Peyer's patch (tissue), 4 donors: ENCODE measurements at regions not wholly inside any gene's neighbourhood (a gene's known extent, or its start where the extent isn't known, plus 50 kb on each side); places are given as distances from the start of the nearest gene placed in this dataset.

Experiments used
- POLR2A ChIP-seq, 2 donors: fragments of 450-650 bp; IDR thresholded peaks; one replicate each; pipeline ENCODE4 v1.5.1; 2017; ENCODE audit warnings: antibody characterized with exemption in 2 of 2, mild to moderate bottlenecking in 2 of 2, moderate library complexity in 2 of 2
- TF ChIP-seq, protein P1 (sequence below), 6 experiments: fragments of 450-650 bp in 4 of 6; fragments of 200-600 bp in 2 of 6; sonication (generic) in 1 of 6; IDR thresholded peaks; one replicate each; pipeline ENCODE4 v1.5.1; 2017 to 2019; ENCODE audit warnings: antibody characterized with exemption in 6 of 6, mild to moderate bottlenecking in 3 of 6, moderate library complexity in 1 of 6

DNA sequence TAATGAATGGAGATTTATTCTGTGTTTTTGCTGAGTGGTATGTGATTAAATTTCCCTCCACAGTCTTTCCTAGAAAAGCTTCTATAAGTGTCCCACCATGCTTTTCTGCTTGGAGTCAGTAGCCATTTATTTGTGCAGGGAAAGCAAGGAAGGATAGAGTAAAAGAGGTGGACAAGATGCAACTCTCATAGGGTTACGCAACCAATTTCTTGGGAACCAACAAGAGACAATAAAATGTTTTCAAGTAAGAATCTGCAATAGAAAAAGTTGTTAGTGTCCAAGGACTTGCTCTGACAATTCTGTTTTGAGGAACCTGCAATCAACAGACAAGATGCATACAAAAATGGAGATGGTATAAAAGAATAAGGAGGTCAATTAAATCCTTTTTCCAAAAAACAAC, 153.8 kb upstream of the MITF start:
- TF ChIP-seq, protein P1, sequence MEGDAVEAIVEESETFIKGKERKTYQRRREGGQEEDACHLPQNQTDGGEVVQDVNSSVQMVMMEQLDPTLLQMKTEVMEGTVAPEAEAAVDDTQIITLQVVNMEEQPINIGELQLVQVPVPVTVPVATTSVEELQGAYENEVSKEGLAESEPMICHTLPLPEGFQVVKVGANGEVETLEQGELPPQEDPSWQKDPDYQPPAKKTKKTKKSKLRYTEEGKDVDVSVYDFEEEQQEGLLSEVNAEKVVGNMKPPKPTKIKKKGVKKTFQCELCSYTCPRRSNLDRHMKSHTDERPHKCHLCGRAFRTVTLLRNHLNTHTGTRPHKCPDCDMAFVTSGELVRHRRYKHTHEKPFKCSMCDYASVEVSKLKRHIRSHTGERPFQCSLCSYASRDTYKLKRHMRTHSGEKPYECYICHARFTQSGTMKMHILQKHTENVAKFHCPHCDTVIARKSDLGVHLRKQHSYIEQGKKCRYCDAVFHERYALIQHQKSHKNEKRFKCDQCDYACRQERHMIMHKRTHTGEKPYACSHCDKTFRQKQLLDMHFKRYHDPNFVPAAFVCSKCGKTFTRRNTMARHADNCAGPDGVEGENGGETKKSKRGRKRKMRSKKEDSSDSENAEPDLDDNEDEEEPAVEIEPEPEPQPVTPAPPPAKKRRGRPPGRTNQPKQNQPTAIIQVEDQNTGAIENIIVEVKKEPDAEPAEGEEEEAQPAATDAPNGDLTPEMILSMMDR (IDR thresholded peaks at IDR 0.05): no peak
- no peak for TF ChIP-seq POLR2A (IDR thresholded peaks at IDR 0.05)
